AG09309 (cell line): ENCODE measurements at regions not wholly inside any gene's neighbourhood (a gene's known extent, or its start where the extent isn't known, plus 50 kb on each side); places are given as distances from the start of the nearest gene placed in this dataset.

Source experiments
- DNase-seq: peaks from one replicate; pipeline ENCODE4 v3.0.0-alpha.2; 2010; ENCODE audit warnings: low read depth
- H3K4me3 ChIP-seq: 2 replicates; pipeline ENCODE4 v1.5.1; 2011; ENCODE audit warnings: mild to moderate bottlenecking, low read depth, low read length, moderate library complexity; ENCODE audit not compliant: control insufficient read depth
- CTCF ChIP-seq: IDR thresholded peaks from 2 replicates; pipeline ENCODE4 v1.5.1; 2011; ENCODE audit warnings: mild to moderate bottlenecking, low read depth, low read length, inconsistent platforms; ENCODE audit not compliant: insufficient read depth, control insufficient read depth; ENCODE audit errors: missing control alignments

DNA sequence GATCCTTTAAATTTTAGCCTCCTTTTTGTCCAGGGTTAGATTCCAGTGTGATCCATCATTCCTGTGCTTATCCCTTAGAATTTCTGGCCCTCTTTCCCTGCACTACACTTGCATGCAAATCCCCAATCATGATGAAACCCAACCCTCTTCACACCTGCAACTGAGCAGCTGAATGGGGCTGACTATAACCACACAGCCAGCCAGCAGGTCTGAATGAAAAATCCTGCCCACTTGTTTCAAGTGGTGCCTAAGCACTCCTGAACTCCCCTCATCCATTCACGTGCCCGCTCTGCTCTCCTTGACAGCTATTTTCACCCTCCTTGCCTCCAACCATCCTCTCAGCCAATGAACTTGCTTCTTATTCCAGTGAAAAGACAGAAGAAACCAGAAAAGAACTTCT lies 80.5 kb upstream of the AFF3 start:
- DNase-seq = no peak
- no peak overlapping the region for H3K4me3 ChIP-seq
- no peak for TF ChIP-seq CTCF

- H3K4me3 ChIP-seq = no peak overlapping the region
- TF ChIP-seq CTCF = no peak
- DNase-seq = no peak
These were observed 76.2 kb upstream of the AFF3 start for GRCh38 chr2:100218552-100218951.

DNA sequence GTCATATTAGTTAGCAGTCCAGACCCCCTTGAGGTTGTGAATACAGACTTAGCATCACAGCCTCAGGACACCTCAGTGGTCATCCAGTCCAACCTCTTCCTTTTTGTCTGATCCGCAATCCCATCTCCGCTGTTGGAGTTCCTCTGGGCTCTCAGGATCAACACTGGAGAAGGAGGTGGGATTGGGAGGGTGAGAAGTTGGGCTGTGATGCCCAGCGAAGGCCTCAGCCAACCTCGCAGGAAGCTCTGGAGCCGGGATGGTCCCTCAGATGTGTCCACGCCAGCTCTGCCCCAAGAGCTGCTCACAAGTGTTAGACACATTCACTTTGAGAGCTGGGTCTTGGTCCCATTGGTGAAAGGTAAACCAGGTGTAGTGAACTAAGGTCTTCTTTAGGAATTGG lies 74.9 kb upstream of the AFF3 start:
- TF ChIP-seq CTCF = no peak
- H3K4me3 ChIP-seq = no peak overlapping the region
- no peak for DNase-seq

- no peak for TF ChIP-seq CTCF
- no peak overlapping the region for H3K4me3 ChIP-seq
- no peak for DNase-seq
These were observed 73.6 kb upstream of the AFF3 start for GRCh38 chr2:100216015-100216414.

GRCh38 chr2:100215371-100215770 lies 73.0 kb upstream of the AFF3 start:
- no peak overlapping the region for H3K4me3 ChIP-seq
- no peak for DNase-seq
- no peak for TF ChIP-seq CTCF

DNA sequence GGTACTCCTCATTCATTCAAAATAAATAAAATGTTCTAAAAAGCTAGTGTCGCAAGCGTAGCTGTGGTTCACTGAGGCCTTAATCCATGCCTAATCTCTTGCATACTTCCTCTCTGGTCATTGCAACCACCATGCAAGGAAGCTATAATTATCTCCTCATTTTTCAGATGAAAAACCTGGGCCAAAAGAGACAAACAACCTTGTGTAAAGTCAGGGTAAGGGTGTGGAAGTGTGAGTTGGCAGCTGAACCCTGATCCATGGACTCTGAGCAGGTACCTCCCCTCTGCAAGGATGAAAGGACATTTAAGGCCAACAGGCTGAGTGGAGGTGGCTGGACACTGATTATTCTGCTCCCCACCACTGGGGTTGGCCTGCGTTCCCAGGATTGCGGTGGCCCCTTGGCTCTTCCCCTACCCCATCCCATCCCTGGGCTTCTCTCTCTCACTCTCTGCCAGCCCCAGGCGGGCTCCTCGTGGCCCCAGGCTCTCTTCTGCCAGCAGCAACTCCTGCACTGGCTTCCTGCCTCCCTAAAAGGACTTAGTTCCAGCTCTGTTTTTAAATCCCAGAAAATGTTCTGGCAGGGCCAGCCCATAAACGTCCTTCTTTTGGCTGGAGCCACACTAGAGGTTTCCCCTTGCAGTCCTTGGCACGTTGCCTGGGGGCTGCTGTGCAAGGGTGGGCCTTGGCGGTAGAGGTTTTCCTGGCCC lies 72.0 kb upstream of the AFF3 start:
- no peak for DNase-seq
- no peak for TF ChIP-seq CTCF
- no peak overlapping the region for H3K4me3 ChIP-seq
